SK-N-SH (cell line): ENCODE measurements at regions not wholly inside any gene's neighbourhood (a gene's known extent, or its start where the extent isn't known, plus 50 kb on each side); places are given as distances from the start of the nearest gene placed in this dataset.

ENCODE experiments used
- CTCF ChIA-PET: fragments of 300-600, 350-600 bp; formaldehyde crosslinking; extraction: SDS; loops from one replicate; lab custom pipeline; 2021; lab: Yijun Ruan, JAX
- POLR2A ChIA-PET: fragments of 350-600 bp; sonication (Branson Sonifier 250); formaldehyde crosslinking; extraction: SDS; loops from one replicate; lab custom pipeline; 2020; ENCODE audit warnings: antibody characterized with exemption, inconsistent platforms; lab: Yijun Ruan, JAX
- DNase-seq: peaks from one replicate; pipeline ENCODE4 v3.0.0; 2012
- H2AFZ ChIP-seq: fragments of 200-600 bp; sonication (generic); 2 replicates; pipeline ENCODE4 v1.8.1; 2016; ENCODE audit warnings: antibody characterized with exemption, mild to moderate bottlenecking, low read depth
- H3F3A ChIP-seq: fragments of 200-600 bp; sonication (generic); replicated peaks from 2 replicates; pipeline ENCODE3; 2016; ENCODE audit warnings: antibody characterized with exemption, mild to moderate bottlenecking; ENCODE audit not compliant: insufficient read depth
- H3K27ac ChIP-seq, 2 experiments: fragments of 200-500 bp in 1 of 2; fragments of 200-600 bp in 1 of 2; sonication (Bioruptor generic) in 1 of 2; sonication (generic), shearing (Covaris generic) in 1 of 2; 2 replicates each; pipeline versions ENCODE4 v1.5.1 to v1.6.1; 2014 to 2016; ENCODE audit warnings: low read depth in 2 of 2, inconsistent platforms in 1 of 2, low read length in 1 of 2, mild to moderate bottlenecking in 1 of 2, mixed read lengths in 1 of 2
- H3K27me3 ChIP-seq: fragments of 200-600 bp; sonication (generic), shearing (Covaris generic); 2 replicates; pipeline ENCODE4 v1.6.1; 2016; ENCODE audit warnings: mixed run types; ENCODE audit not compliant: insufficient read depth
- H3K36me3 ChIP-seq, 2 experiments: fragments of 200-500 bp in 1 of 2; fragments of 200-600 bp in 1 of 2; sonication (Bioruptor generic) in 1 of 2; sonication (generic) in 1 of 2; replicated peaks in 1 of 2; 2 replicates each; pipeline versions ENCODE3 to v1.5.1; 2014 to 2016; ENCODE audit warnings: low read length in 1 of 2, mild to moderate bottlenecking in 1 of 2; ENCODE audit not compliant: insufficient read depth in 2 of 2, control insufficient read depth in 1 of 2
- H3K4me1 ChIP-seq, 2 experiments: fragments of 200-500 bp in 1 of 2; fragments of 200-600 bp in 1 of 2; sonication (Bioruptor generic) in 1 of 2; sonication (generic), shearing (Covaris generic) in 1 of 2; 2 replicates each; pipeline versions ENCODE4 v1.5.1 to v1.6.1; 2014 to 2016; ENCODE audit warnings: low read depth in 1 of 2, low read length in 1 of 2, mixed run types in 1 of 2; ENCODE audit not compliant: insufficient read depth in 2 of 2, control insufficient read depth in 1 of 2
- H3K4me2 ChIP-seq: fragments of 200-600 bp; sonication (generic), shearing (Covaris generic); 2 replicates; pipeline ENCODE4 v1.6.1; 2017; ENCODE audit warnings: mixed run types
- H3K4me3 ChIP-seq, 2 experiments: fragments of 200-500 bp in 1 of 2; fragments of 200-600 bp in 1 of 2; sonication (Bioruptor generic) in 1 of 2; sonication (generic), shearing (Covaris generic) in 1 of 2; 2 replicates each; pipeline versions ENCODE4 v1.5.1 to v1.8.1; 2014 to 2016; ENCODE audit warnings: low read depth in 2 of 2, inconsistent platforms in 1 of 2, low read length in 1 of 2, mild to moderate bottlenecking in 1 of 2, mixed read lengths in 1 of 2, moderate library complexity in 1 of 2
- H3K79me2 ChIP-seq: fragments of 200-600 bp; sonication (generic); 2 replicates; pipeline ENCODE4 v1.8.1; 2017; ENCODE audit warnings: mild to moderate bottlenecking; ENCODE audit not compliant: insufficient read depth
- H3K9ac ChIP-seq: fragments of 200-600 bp; sonication (generic); 2 replicates; pipeline ENCODE4 v1.6.1; 2017; ENCODE audit warnings: mixed run types
- H3K9me2 ChIP-seq: fragments of 200-600 bp; sonication (generic); 2 replicates; pipeline ENCODE4 v1.6.1; 2017; ENCODE audit warnings: mixed run types
- H3K9me3 ChIP-seq: fragments of 200-600 bp; sonication (generic); 2 replicates; pipeline ENCODE4 v1.6.1; 2017; ENCODE audit warnings: mixed run types, mild to moderate bottlenecking, moderate library complexity
- H4K20me1 ChIP-seq: fragments of 200-600 bp; sonication (generic); 2 replicates; pipeline ENCODE4 v1.6.1; 2017; ENCODE audit warnings: mild to moderate bottlenecking, mixed run types; ENCODE audit not compliant: insufficient read depth
- CHD2 ChIP-seq: fragments of 150-350 bp; IDR thresholded peaks from 2 replicates; pipeline ENCODE4 v1.6.1; 2018; ENCODE audit warnings: low read length; ENCODE audit not compliant: partially characterized antibody
- EZH2phosphoT487 ChIP-seq: fragments of 200-600 bp; sonication (generic); IDR thresholded peaks from 2 replicates; pipeline ENCODE4 v1.6.1; 2017; ENCODE audit warnings: low read depth, mixed run types, mild to moderate bottlenecking, antibody characterized with exemption, moderate library complexity, borderline replicate concordance
- GATA2 ChIP-seq: sonication (generic); formaldehyde crosslinking; IDR thresholded peaks from 2 replicates; pipeline ENCODE4 v1.5.0; 2020; ENCODE audit warnings: mild to moderate bottlenecking, missing genetic modification reagents
- MAX ChIP-seq: IDR thresholded peaks from 2 replicates; pipeline ENCODE4 v1.4.0; 2012; ENCODE audit warnings: low read depth
- MEF2A ChIP-seq: IDR thresholded peaks from 2 replicates; pipeline ENCODE4 v1.4.0; 2012; ENCODE audit warnings: low read depth, borderline replicate concordance
- PBX3 ChIP-seq: IDR thresholded peaks from 2 replicates; pipeline ENCODE4; 2012
- RAD21 ChIP-seq: IDR thresholded peaks from 2 replicates; pipeline ENCODE4 v1.6.1; 2012; ENCODE audit warnings: mild to moderate bottlenecking, low read length
- RFX5 ChIP-seq: IDR thresholded peaks from 2 replicates; pipeline ENCODE4 v1.6.1; 2012; ENCODE audit warnings: mild to moderate bottlenecking, improper control_type of control experiment, low read length
- SIN3A ChIP-seq: IDR thresholded peaks from 2 replicates; pipeline ENCODE4 v1.6.1; 2012; ENCODE audit warnings: low read depth, mild to moderate bottlenecking, low read length, moderate library complexity, borderline replicate concordance
- SMC3 ChIP-seq: IDR thresholded peaks from 2 replicates; pipeline ENCODE4 v1.6.1; 2012; ENCODE audit warnings: low read depth, low read length, improper control_type of control experiment
- TAF1 ChIP-seq: IDR thresholded peaks from 2 replicates; pipeline ENCODE4 v1.6.1; 2012; ENCODE audit warnings: low read depth, mild to moderate bottlenecking, low read length, moderate library complexity, borderline replicate concordance
- TEAD4 ChIP-seq: IDR thresholded peaks from 2 replicates; pipeline ENCODE4 v1.4.0; 2012; ENCODE audit warnings: mild to moderate bottlenecking, borderline replicate concordance; ENCODE audit not compliant: insufficient read depth
- USF1 ChIP-seq: IDR thresholded peaks from 2 replicates; pipeline ENCODE4 v1.4.0; 2012; ENCODE audit warnings: low read depth, borderline replicate concordance
- WGBS: methylation state at CpG from one replicate; pipeline ENCODE4 v1.1.6; 2017; ENCODE audit warnings: low lambda C conversion rate; 5-methylcytosine and 5-hydroxymethylcytosine counted together
- TF ChIP-seq, protein P1 (sequence below): fragments of 150-350 bp; IDR thresholded peaks from 2 replicates; pipeline ENCODE4 v1.6.1; 2017; ENCODE audit warnings: antibody characterized with exemption, low read length, low read depth, borderline replicate concordance
- TF ChIP-seq, protein P2 (sequence below): IDR thresholded peaks from 2 replicates; pipeline ENCODE4 v1.6.1; 2012; ENCODE audit warnings: mild to moderate bottlenecking, low read depth, low read length, moderate library complexity

GRCh38 chr20:24361541-24361940 is 107.9 kb upstream of the SYNDIG1 start:
- POLR2A ChIA-PET: no interaction called here
- Histone ChIP-seq H3K9me3 (no peaks in the 10 kb centered on the region), H3K4me3 (no peak overlapping the region), H3K9me2 (no peaks in the 10 kb centered on the region), H3K27me3 (no peaks in the 10 kb centered on the region), H3K4me2 (no peak overlapping the region), H3K9ac (no peak overlapping the region), H3K27ac (no peak overlapping the region), H3K4me1 (no peaks in the 10 kb centered on the region), H4K20me1 (no peaks in the 10 kb centered on the region), H2AFZ (no peak overlapping the region), H3K79me2 (no peaks in the 10 kb centered on the region), H3K36me3 (no peaks in the 10 kb centered on the region), H3F3A (no peaks in the 10 kb centered on the region)
- no peak for DNase-seq
- TF ChIP-seq MEF2A: no peak
- TF ChIP-seq, protein P1, sequence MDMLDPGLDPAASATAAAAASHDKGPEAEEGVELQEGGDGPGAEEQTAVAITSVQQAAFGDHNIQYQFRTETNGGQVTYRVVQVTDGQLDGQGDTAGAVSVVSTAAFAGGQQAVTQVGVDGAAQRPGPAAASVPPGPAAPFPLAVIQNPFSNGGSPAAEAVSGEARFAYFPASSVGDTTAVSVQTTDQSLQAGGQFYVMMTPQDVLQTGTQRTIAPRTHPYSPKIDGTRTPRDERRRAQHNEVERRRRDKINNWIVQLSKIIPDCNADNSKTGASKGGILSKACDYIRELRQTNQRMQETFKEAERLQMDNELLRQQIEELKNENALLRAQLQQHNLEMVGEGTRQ: no peak
- no peak for TF ChIP-seq USF1
- no peak for TF ChIP-seq SMC3
- TF ChIP-seq SIN3A: no peak
- no peak for TF ChIP-seq GATA2 (CRISPR knock-in tag)
- TF ChIP-seq EZH2phosphoT487: no peak
- no peak for TF ChIP-seq CHD2
- TF ChIP-seq, protein P2, sequence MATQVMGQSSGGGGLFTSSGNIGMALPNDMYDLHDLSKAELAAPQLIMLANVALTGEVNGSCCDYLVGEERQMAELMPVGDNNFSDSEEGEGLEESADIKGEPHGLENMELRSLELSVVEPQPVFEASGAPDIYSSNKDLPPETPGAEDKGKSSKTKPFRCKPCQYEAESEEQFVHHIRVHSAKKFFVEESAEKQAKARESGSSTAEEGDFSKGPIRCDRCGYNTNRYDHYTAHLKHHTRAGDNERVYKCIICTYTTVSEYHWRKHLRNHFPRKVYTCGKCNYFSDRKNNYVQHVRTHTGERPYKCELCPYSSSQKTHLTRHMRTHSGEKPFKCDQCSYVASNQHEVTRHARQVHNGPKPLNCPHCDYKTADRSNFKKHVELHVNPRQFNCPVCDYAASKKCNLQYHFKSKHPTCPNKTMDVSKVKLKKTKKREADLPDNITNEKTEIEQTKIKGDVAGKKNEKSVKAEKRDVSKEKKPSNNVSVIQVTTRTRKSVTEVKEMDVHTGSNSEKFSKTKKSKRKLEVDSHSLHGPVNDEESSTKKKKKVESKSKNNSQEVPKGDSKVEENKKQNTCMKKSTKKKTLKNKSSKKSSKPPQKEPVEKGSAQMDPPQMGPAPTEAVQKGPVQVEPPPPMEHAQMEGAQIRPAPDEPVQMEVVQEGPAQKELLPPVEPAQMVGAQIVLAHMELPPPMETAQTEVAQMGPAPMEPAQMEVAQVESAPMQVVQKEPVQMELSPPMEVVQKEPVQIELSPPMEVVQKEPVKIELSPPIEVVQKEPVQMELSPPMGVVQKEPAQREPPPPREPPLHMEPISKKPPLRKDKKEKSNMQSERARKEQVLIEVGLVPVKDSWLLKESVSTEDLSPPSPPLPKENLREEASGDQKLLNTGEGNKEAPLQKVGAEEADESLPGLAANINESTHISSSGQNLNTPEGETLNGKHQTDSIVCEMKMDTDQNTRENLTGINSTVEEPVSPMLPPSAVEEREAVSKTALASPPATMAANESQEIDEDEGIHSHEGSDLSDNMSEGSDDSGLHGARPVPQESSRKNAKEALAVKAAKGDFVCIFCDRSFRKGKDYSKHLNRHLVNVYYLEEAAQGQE: no peak
- TF ChIP-seq TEAD4: no peak
- no peak for TF ChIP-seq RFX5
- TF ChIP-seq MAX: no peak
- no peak for TF ChIP-seq PBX3
- TF ChIP-seq TAF1: no peak
- TF ChIP-seq RAD21: no peak
- CTCF ChIA-PET: no interaction called here
- 21% methylated on average over 2 of the region's 2 CpGs for WGBS
